ENCODE measurements at regions not wholly inside any gene's neighbourhood (a gene's known extent, or its start where the extent isn't known, plus 50 kb on each side); places are given as distances from the start of the nearest gene placed in this dataset.
"Not testable (repeated sequence)": the region's sequence is repeated elsewhere in the genome, so short reads cannot be mapped to it uniquely, and the experiment has no call there.

DNA sequence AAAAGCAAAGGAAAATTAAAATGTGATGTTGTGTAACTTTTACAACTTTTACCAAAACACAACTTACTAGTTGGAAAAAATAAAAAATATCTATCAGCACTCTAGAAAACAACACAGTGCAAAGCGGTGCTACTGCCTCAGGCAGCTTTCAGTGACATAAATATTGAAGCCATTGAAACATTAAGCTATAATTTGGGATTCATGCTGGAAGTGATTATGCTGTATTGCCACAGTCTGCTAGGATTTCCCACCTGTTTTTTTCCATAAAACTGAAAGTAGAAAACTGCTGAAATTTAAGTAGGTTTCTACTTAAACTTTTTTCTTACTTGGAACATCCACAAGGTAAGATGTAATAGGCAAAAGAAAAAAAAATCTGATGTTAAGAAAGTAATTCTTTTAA is 674.4 kb downstream of the KCNT2 start:
- no peak for DNase-seq (ENCODE audit: low read depth)

DNA sequence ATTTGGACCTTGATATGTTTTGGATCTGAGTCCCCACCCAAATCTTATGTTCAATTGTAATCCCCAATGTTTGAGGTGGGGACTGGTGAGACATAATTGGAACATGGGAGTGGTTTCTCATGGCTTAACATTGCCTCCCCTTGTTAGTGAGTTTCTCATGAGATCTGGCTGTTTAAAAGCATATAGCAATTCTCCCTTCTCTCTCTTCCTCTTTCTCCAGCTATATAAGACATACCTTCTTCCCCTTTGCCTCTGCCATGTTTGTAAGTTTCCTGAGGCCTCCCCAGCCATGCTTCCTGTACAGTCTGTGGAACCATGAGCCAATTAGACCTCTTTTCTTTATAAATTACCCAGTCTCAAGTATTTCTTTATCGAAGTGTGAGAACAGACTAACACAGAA is 692.4 kb downstream of the KCNT2 start:
- DNase-seq (ENCODE audit: low read depth), result no peak

DNA sequence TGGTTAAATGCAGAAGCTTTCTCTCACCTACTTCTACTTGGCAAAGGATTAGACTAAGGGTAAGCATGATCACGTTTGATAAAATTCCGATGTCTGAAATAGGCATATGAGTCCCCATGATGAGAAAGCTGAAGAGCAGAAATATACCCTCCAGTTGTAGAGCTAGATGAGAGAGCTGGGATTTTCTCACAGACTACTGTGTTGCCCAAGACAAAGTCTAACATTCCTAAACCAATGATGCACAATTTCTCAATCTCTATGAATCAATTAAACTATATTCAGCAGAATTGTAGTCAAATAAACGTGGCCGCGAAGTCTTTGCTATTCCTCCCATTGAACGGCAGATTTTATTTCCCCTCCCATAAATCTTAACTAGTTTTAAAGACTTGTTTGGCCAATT is 699.2 kb downstream of the KCNT2 start:
- no peak for DNase-seq (ENCODE audit: low read depth)

DNA sequence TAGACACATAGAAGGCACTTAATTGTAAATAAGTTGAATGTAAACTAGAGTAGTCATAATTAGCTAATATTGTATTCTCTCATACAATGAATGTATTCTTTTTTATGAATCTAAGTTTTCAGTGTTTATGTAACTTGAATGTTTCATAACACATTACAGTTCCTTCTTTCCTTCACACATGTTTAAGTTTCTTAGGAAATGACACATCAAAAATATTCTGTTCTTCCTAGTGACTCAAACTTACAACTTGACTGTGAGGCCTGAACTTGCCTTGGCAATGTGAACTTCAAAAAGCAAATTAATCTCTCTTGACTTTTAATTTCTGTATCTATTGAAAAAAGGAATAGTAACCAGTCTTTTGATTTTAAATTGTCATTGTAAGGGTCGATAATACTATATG is 700.1 kb downstream of the KCNT2 start:
- no peak for DNase-seq (ENCODE audit: low read depth)

DNA sequence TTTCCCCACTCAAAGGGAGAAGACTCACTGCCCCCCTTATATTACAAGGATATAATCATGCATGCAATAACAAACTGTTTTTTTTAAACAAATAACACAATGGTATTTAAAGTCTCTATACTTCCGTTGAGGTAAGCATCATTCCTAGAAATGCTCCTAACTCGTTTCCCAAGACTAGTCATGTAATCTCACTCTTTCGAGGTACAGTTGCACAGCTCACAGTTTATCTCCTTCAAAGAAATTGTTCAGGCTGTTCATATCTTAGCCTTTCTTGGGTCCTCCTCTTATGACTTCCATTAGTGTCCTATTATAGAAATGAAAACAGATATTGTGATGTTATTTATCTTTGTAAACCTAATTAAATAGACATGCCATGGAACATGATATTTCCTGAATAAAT is 705.0 kb downstream of the KCNT2 start:
- no peak for DNase-seq (ENCODE audit: low read depth)

DNA sequence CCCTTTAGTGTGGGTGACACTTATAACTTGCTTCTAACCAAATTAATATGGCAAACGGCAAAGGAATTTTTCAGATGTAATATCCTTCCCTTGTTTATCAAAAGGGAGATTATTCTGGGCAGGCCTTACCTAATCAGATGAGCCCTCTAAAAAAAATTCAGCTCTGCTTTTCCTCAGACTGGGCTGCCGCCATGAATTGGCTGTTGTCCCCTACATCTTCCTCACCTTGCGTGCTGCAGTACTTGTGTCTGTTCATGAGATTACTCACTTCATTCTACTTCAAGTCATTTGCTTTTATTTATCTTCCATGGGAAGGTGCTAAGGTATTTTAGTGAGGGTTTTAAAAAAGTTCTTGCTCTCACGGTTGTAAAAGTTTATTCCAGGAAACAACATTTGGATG is 705.5 kb downstream of the KCNT2 start:
- no peak for DNase-seq (ENCODE audit: low read depth)

DNA sequence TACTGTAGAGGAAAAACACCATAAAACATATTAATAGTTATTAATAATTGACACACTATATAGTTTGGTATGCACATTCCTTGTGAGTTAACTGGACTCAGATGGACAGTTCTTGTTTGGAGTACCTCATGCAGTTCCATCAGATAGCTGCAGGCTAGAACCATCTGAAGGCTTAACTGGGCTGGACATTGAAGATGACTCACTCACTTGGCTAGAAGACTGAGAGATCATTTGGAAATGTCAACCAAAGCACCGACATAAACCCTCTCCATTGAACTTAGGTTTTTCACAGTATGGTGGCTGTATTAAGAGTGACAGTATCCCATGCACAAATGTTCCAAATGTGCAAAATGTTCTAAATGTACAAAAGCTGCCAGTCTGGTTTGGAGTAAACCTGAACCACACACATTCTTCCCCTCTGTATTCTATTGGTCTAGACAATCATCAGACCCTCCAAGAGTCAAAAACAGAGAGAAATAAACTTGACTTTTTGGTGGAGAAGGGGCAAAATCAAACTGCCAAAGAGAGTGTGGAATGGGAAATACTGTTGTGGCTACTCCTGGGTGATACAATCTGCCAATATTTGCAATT is 708.4 kb downstream of the KCNT2 start:
- DNase-seq (ENCODE audit: low read depth), result no peak

DNA sequence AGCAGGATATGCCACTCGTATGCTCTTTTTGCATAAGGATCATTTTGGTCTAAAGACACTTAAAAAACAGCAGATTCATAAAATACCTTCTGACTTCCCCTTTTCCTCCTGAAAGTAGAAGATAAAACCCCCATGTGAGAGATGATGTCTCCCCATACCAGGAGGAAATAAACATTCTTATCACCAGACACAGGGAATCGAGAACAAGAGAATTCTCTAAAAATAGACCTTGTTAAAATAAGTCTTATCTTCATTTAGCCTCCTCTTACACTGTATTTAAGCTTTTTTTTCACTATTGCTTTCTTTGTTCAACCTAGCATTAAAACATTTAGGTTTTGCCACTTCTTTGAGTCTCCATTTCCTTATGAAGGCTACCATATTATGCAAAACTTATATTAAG is 709.3 kb downstream of the KCNT2 start:
- no peak for DNase-seq (ENCODE audit: low read depth)

DNA sequence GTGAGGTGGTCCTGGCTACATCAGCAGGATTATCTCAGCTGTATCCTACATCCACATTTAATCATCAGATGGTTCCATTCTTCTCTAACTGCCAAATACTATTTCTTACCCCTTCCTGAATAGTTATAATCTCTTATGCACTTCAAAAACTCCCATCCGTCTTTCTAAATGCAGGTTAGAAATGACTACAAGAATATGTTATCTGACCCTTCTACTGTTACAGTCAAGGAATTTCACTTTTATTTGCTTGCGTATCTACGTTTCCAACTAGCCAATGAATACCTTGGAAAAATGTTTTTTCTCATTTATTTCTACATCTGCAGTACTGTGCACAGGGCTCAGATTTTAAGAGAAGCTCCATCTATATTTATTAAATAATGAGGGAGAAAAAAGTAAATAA is 709.9 kb downstream of the KCNT2 start:
- DNase-seq (ENCODE audit: low read depth), result no peak

DNA sequence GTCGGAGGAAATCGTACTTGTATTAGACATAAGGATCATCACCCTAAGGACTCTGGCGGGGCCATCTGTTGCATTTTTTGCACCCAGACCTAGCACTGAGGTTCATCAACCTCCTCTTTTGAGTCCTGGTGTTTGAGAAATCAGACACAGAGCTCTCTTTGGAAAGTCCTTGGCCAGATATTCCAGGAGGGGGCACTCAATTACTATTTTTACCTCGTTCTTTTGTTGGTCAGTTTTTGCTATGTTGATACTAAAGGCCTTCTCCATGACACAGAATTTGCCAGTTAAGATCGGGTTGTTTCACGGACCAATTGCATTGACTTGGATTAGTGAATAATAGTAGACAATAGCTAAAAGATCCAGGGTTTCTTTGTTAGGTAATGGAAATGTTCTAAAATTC is 711.2 kb downstream of the KCNT2 start:
- no peak for DNase-seq (ENCODE audit: low read depth)

DNA sequence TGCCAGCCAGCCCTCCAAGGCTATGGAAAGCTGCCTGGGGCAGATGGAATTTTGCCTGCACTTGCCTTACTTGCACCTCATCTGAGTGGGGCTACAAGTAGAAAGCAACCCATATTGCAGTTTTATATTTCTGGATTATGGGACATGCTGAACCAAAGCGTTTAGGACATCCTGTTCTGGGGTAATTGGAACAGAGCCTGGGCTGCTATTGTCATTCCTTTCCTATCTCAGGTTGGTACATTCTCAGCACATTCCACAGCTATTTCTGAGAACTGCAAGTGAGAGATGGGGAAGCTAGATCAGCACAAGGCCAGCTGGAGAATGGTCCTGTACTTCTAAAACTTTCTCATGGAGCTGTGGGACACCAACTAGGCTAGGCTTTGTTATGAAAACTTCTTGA is 713.8 kb downstream of the KCNT2 start:
- no peak for DNase-seq (ENCODE audit: low read depth)

DNA sequence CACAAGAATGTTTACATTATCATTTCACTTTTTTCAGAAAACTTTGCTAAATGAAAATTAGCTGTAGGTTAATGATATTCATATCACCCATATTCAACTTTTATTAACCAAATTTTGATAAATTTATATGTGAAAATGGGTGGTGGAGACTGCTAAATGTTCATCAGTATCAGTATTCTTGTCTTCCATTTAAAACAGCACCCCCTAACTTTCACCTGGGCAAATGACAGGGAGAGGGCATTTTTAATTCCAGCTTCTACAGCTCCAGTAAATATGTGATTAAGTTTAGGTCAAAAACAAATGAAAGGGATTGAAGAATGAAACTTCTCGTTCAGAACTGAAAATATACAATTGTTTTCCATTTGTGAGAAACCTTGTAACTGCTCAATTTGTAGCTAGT is 722.2 kb downstream of the KCNT2 start:
- DNase-seq (ENCODE audit: low read depth), result no peak

DNA sequence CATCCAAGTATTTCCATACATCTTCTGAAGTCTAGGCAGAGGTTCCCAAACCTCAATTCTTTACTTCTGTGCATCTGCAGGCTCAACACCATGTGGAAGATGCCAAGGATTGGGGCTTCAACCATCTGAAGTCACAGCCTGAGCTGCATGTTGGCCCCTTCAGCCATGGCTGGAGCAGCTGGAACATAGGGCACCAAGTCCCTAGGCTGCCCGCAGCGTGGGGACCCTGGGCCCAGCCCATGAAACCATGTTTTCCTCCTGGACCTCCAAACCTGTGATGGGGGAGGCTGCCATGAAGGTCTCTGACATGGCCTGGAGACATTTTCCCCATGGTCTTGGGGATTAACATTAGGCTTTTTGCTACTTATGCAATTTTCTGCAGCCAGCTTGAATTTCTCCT is 729.8 kb downstream of the KCNT2 start:
- DNase-seq (ENCODE audit: low read depth), result no peak

DNA sequence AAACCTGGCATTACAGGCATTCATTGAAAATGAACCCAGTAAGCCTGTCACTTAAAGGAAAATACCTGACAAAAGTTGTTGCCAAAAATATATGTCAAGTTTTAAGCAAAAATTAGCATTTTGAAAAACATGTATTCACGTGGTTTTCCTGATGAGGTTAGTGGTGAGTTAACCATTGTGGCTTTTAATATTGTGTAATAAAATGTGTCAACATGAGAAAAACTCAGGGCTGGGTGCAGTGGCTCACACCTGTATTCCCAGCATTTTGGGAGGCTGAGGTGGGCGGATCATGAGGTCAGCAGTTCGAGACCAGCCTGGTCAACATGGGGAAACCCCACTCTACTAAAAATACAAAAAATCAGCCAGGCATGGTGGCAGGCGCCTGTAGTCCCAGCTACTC is 731.4 kb downstream of the KCNT2 start:
- no peak for DNase-seq (ENCODE audit: low read depth)

DNA sequence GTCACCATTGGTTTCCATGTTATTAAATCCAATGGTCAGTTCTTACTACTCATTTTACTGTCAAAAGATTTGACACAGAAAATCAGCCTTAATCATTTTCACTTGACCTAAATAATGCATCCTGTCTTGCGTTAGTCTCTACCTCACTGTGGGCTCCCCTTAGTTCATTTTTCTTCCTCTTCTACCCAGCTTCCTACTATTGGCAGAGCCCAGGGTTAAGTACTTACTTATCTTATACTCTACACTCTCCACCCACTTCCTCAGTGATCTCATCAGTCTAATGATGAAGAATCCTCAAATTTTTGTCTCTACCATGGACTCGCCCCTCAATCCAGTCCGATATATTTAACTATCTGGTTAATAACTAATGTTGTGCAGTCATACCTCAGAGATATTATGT is 735.9 kb downstream of the KCNT2 start:
- DNase-seq (ENCODE audit: low read depth), result no peak

DNA sequence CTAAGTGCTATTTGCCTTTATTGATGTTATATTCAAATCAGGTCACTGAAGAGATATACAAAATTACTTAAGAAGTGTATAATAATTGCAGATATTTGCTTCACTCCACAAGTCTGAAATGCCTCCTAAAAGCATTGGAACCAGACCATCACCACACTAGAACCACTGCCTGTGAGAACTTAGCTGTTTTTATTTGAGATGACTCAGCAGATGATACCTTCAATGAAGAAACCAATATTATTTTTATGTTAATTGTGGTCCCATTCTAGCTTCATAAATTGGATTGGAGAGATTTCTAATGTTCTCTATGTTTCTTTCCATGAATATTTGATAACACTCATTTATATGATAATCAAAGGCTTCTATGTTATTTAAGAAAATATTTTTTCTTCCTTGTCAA is 740.6 kb downstream of the KCNT2 start:
- DNase-seq (ENCODE audit: low read depth), result no peak

DNA sequence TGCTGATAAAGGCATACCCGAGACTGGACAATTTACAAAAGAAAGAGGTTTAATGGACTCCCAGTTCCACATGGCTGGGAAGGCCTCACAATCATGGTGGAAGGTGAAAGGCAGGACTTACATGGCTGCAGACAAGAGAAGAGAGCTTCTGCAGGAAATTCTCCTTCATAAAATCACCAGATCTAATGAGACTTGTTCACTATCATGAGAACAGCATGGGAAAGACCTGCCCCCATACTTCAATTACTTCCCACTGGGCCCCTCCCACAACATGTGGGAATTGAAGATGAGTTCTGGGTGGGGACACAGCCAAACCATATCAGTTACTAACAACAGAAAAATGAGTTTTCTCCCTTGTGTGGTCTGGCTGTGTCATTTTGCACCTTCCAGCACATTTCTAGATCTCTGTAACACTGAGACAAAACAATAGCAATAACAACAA is 741.4 kb downstream of the KCNT2 start:
- no peak for DNase-seq (ENCODE audit: low read depth)

DNA sequence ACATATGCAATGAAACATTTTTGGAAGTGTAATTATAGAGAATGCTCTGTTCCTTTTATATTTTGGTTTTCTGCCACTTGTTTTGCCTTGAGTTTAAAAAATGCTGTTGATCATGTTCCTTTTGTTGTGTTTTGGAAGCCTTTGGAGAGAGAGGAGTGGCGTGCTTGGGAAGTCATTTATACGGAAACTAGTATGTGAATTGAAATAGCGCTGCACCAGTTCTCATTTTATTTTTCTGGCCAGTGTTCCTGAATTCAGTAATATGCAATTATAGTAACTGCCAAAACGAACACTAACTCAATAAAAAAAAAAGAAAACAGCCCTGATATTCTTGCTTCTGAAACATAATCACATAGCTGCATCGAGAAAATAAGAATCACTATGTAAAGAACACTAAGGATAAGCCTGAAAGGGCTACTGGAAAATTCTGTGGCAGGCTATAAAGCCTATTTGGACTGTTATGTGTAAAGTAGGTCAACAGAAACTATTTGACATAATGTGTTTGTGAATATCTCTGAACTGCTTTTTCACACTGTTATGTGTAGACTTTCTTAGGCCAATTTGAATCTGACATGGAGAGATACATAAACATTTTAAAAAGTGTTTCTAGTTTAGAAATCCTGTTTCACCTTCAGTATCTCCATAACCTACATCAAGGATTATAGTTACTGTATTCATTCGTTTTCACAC is 742.0 kb downstream of the KCNT2 start:
- no peak for DNase-seq (ENCODE audit: low read depth)

DNA sequence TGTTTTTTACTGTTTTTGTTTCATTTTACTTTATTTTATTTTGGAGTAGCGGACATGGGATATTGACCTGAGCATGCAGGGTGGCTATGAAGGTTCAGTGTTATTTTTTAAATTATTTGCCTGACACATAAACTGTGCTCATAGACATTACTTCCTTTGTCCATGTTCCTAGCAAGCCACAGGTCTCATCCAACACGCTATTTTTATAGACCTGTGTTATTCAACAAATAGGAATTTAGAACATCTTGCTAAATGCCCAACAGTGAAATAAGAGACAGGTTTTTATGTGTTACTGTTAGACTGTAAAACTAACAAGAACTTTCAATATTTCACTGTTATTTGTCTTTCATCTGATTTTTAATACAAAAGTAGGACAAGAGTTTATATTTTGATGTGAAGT is 756.4 kb downstream of the KCNT2 start:
- DNase-seq (ENCODE audit: low read depth), result no peak

DNA sequence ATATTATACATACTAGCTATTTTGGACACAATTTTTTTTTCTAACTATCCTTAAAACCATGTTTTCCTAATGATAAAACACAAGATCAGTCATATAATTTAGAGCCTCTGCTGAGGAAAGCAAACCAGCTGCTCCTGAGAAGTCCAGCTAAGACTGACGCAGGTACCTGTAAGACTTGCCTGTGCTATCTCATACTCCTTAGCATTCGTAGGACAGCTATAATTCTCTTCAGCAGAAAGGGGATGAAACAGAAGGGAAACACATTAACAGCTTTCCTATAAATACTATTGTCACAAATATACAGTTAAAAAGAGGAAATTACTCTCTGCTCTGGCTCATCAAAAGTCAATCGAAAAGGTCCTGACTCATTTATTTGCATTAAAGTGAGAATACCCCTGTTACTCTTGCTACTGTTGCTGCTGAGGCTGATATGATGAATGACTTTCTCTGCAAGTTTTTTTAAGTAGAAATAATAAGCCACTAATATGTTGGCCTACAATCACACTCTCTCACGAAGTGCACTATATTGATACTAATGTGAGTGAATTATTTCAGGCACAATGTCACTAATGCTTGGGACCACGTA is 757.1 kb downstream of the KCNT2 start:
- DNase-seq (ENCODE audit: low read depth), result no peak

DNA sequence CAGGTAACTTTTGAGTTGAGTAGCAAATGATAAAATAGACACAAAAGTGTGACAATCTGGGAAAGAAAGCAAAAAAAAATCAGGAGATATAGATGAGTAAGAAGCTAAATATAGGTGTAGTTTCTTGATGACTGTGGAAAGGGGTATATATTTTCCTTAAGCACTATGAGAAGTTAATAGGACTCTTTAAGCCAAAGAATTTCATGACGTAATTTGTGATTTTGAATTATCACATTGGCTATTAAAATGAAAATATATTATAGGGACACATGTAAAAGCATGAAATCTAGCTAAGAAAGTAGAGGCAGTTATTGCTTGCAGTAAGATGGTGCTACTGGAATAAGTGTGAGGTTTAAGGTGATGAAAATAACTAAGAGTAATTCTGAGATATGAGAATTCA is 759.1 kb downstream of the KCNT2 start:
- DNase-seq (ENCODE audit: low read depth), result no peak

DNA sequence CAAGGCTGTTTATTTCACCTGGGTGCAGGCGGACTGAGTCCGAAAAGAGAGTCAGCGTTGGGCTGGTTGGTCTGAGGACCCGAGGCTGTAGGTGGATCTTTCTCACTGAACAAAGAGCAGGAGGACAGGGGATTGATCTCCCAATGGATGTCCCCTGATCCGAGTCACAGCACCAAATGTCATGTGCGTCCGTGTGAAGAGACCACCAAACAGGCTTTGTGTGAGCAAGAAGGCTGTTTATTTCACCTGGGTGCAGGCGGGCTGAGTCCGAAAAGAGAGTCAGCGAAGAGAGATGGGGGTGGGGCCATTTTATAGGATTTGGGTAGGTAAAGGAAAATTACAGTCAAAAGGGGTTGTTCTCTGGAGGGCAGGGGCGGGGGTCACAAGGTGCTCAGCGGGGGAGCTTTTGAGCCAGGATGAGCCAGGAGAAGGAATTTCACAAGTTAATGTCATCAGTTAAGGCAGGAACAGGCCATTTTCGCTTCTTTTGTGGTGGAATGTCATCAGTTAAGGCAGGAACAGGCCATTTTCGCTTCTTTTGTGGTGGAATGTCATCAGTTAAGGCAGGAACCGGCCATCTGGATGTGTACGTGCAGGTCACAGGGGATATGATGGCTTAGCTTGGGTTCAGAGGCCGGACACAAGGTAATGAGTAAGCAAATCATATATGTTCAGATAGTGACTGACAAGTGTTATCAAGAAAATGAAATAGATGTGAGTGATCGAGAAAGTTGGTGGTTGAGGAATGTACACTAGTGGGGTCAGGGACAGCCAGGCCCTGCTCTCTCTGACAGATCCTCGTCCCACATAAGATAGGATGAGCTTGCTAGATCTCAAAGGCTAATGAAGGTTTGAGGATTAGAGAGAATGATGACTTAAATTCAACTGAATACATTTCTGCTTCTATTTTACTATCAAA is 760.0 kb downstream of the KCNT2 start:
- DNase-seq (ENCODE audit: low read depth), result not testable (repeated sequence)

DNA sequence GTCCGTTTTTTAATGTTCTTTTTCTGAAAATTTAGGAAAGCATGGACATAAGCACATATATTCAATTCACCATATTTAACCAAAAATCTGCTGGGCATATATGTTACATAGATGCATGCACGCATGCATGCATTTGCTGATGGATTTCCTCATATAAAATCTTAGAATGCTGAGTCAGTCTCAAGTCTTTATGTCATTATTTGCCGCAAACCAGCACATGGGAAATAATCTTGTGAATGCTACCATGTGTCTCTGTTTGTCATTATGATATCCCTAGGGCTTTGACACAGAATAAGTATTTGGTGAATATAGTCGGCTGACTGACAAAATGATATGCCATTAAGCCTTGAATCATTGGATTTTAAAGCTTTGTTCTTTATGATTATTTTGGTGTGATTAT is 776.5 kb downstream of the KCNT2 start:
- no peak for DNase-seq (ENCODE audit: low read depth)

Measured in stimulated activated CD8-positive, alpha-beta memory T cell treated with anti-CD3 and anti-CD28 coated beads, Interleukin-15, amount 100 ng/mL, for 1 hour (primary cell).